ENCODE measurements at regions not wholly inside any gene's neighbourhood (a gene's known extent, or its start where the extent isn't known, plus 50 kb on each side); places are given as distances from the start of the nearest gene placed in this dataset.

- DNase-seq (ENCODE audit: low spot score): no peak
- ChIA-PET POLR2A (ENCODE audit: low non-redundant PET) (no interaction called here), CTCF (no interaction called here)
- no peak overlapping the region for H3K27ac ChIP-seq
- no peak for TF ChIP-seq CTCF (conservative IDR thresholded peaks at IDR 0.05; ENCODE audit: low read depth)
Measured at GRCh38 chr2:215499331-215499730, 63.5 kb upstream of the FN1 start.

GRCh38 chr2:215498431-215498830 is 62.6 kb upstream of the FN1 start:
- ChIA-PET CTCF (no interaction called here), POLR2A (ENCODE audit: low non-redundant PET) (no interaction called here)
- H3K27ac ChIP-seq: no peak overlapping the region
- no peak for TF ChIP-seq CTCF (conservative IDR thresholded peaks at IDR 0.05; ENCODE audit: low read depth)
- no peak for DNase-seq (ENCODE audit: low spot score)

- ChIA-PET POLR2A (ENCODE audit: low non-redundant PET) (no interaction called here), CTCF (interaction anchor here (0.6 kb wide), 1 partner anchor 457 kb away, joined by 3 read pairs; no protein-coding TSS in a partner anchor)
- no peak for TF ChIP-seq CTCF (conservative IDR thresholded peaks at IDR 0.05; ENCODE audit: low read depth)
- no peak for DNase-seq (ENCODE audit: low spot score)
- H3K27ac ChIP-seq: no peak overlapping the region
Measured at GRCh38 chr2:215493376-215493775, 57.5 kb upstream of the FN1 start.

GRCh38 chr2:215489288-215489848 is 53.5 kb upstream of the FN1 start:
- DNase-seq (ENCODE audit: low spot score): no peak
- no peak overlapping the region for H3K27ac ChIP-seq
- TF ChIP-seq CTCF (conservative IDR thresholded peaks at IDR 0.05; ENCODE audit: low read depth): no peak
- ChIA-PET CTCF (no interaction called here), POLR2A (ENCODE audit: low non-redundant PET) (no interaction called here)

- ChIA-PET POLR2A (ENCODE audit: low non-redundant PET) (no interaction called here), CTCF (no interaction called here)
- no peak for TF ChIP-seq CTCF (conservative IDR thresholded peaks at IDR 0.05; ENCODE audit: low read depth)
- DNase-seq (ENCODE audit: low spot score): peak; percentile 47
- no peak overlapping the region for H3K27ac ChIP-seq
Measured at GRCh38 chr2:215487002-215487372, 51.1 kb upstream of the FN1 start.

- CTCF ChIA-PET: no interaction called here
- POLR2A ChIA-PET (ENCODE audit: low non-redundant PET): no interaction called here
- no peak for TF ChIP-seq CTCF (conservative IDR thresholded peaks at IDR 0.05; ENCODE audit: low read depth)
- H3K27ac ChIP-seq: no peak overlapping the region
- no peak for DNase-seq (ENCODE audit: low spot score)
Measured at GRCh38 chr2:215486291-215487001, 50.6 kb upstream of the FN1 start.
